ENCODE measurements at regions not wholly inside any gene's neighbourhood (a gene's known extent, or its start where the extent isn't known, plus 50 kb on each side); places are given as distances from the start of the nearest gene placed in this dataset.

- no peak for DNase-seq
- no peaks in the 10 kb centered on the region for H3K9me3 ChIP-seq (ENCODE audit: insufficient read depth, low read length, severe bottlenecking)
- TF ChIP-seq, protein P1, sequence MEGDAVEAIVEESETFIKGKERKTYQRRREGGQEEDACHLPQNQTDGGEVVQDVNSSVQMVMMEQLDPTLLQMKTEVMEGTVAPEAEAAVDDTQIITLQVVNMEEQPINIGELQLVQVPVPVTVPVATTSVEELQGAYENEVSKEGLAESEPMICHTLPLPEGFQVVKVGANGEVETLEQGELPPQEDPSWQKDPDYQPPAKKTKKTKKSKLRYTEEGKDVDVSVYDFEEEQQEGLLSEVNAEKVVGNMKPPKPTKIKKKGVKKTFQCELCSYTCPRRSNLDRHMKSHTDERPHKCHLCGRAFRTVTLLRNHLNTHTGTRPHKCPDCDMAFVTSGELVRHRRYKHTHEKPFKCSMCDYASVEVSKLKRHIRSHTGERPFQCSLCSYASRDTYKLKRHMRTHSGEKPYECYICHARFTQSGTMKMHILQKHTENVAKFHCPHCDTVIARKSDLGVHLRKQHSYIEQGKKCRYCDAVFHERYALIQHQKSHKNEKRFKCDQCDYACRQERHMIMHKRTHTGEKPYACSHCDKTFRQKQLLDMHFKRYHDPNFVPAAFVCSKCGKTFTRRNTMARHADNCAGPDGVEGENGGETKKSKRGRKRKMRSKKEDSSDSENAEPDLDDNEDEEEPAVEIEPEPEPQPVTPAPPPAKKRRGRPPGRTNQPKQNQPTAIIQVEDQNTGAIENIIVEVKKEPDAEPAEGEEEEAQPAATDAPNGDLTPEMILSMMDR (IDR thresholded peaks at IDR 0.05; ENCODE audit: borderline replicate concordance, extremely low read depth, low read length, poor library complexity, severe bottlenecking): no peak
- no peak for TF ChIP-seq EZH2 (IDR thresholded peaks at IDR 0.05; ENCODE audit: borderline replicate concordance, low read depth, low read length, severe bottlenecking)
- no peak overlapping the region for H3K4me2 ChIP-seq (ENCODE audit: insufficient read depth, low read length)
- H3K9ac ChIP-seq (ENCODE audit: low read depth, low read length): no peak overlapping the region
- H3K4me1 ChIP-seq (ENCODE audit: insufficient read depth, low read length): no peaks in the 10 kb centered on the region
- no peaks in the 10 kb centered on the region for H3K27me3 ChIP-seq (ENCODE audit: insufficient read depth, low read length, poor library complexity)
- H3K4me3 ChIP-seq (ENCODE audit: low read depth in 1 of 2, low read length in 2 of 2): no peak overlapping the region
- H3K27ac ChIP-seq (ENCODE audit: low read length): no peak overlapping the region
- no peaks in the 10 kb centered on the region for H4K20me1 ChIP-seq (ENCODE audit: insufficient read depth, low read length)
- no peaks in the 10 kb centered on the region for H3K79me2 ChIP-seq (ENCODE audit: insufficient read depth, low read length)
- H2AFZ ChIP-seq (ENCODE audit: low read depth, low read length): no peak overlapping the region
- ATAC-seq (ENCODE audit: insufficient read depth, low read depth): no peak
- H3K36me3 ChIP-seq (ENCODE audit: insufficient read depth, low read length): no peaks in the 10 kb centered on the region
Measured at GRCh38 chr9:116059466-116059865, 94.1 kb upstream of the PAPPA start.

GRCh38 chr9:116060631-116061030 lies 93.0 kb upstream of the PAPPA start:
- TF ChIP-seq EZH2 (IDR thresholded peaks at IDR 0.05; ENCODE audit: borderline replicate concordance, low read depth, low read length, severe bottlenecking): no peak
- TF ChIP-seq, protein P1 (IDR thresholded peaks at IDR 0.05; ENCODE audit: borderline replicate concordance, extremely low read depth, low read length, poor library complexity, severe bottlenecking): no peak

GRCh38 chr9:116061546-116062205 lies 91.9 kb upstream of the PAPPA start:
- ATAC-seq (ENCODE audit: insufficient read depth, low read depth): no peak
- H3K4me3 ChIP-seq (ENCODE audit: low read depth in 1 of 2, low read length in 2 of 2): no peak overlapping the region

More at GRCh38 chr9:116060631-116061030, 93.0 kb upstream of the PAPPA start:
- Histone ChIP-seq H3K79me2 (ENCODE audit: insufficient read depth, low read length) (no peaks in the 10 kb centered on the region), H3K9me3 (ENCODE audit: insufficient read depth, low read length, severe bottlenecking) (no peaks in the 10 kb centered on the region), H3K4me1 (ENCODE audit: insufficient read depth, low read length) (no peaks in the 10 kb centered on the region), H3K9ac (ENCODE audit: low read depth, low read length) (no peak overlapping the region), H3K27me3 (ENCODE audit: insufficient read depth, low read length, poor library complexity) (no peaks in the 10 kb centered on the region), H3K4me3 (ENCODE audit: low read depth in 1 of 2, low read length in 2 of 2) (no peak overlapping the region), H3K4me2 (ENCODE audit: insufficient read depth, low read length) (no peak overlapping the region), H2AFZ (ENCODE audit: low read depth, low read length) (no peak overlapping the region), H3K27ac (ENCODE audit: low read length) (no peak overlapping the region), H3K36me3 (ENCODE audit: insufficient read depth, low read length) (no peaks in the 10 kb centered on the region), H4K20me1 (ENCODE audit: insufficient read depth, low read length) (no peaks in the 10 kb centered on the region)
- DNase-seq: no peak
- no peak for ATAC-seq (ENCODE audit: insufficient read depth, low read depth)

More at GRCh38 chr9:116061546-116062205, 91.9 kb upstream of the PAPPA start:
- no peaks in the 10 kb centered on the region for H3K4me1 ChIP-seq (ENCODE audit: insufficient read depth, low read length)
- DNase-seq: no peak
- no peak overlapping the region for H2AFZ ChIP-seq (ENCODE audit: low read depth, low read length)
- H3K9me3 ChIP-seq (ENCODE audit: insufficient read depth, low read length, severe bottlenecking): no peaks in the 10 kb centered on the region
- TF ChIP-seq, protein P1 (IDR thresholded peaks at IDR 0.05; ENCODE audit: borderline replicate concordance, extremely low read depth, low read length, poor library complexity, severe bottlenecking): no peak
- no peak for TF ChIP-seq EZH2 (IDR thresholded peaks at IDR 0.05; ENCODE audit: borderline replicate concordance, low read depth, low read length, severe bottlenecking)
- no peaks in the 10 kb centered on the region for H3K27me3 ChIP-seq (ENCODE audit: insufficient read depth, low read length, poor library complexity)
- H3K4me2 ChIP-seq (ENCODE audit: insufficient read depth, low read length): no peak overlapping the region
- H3K36me3 ChIP-seq (ENCODE audit: insufficient read depth, low read length): no peaks in the 10 kb centered on the region
- no peak overlapping the region for H3K27ac ChIP-seq (ENCODE audit: low read length)
- no peaks in the 10 kb centered on the region for H3K79me2 ChIP-seq (ENCODE audit: insufficient read depth, low read length)
- no peak overlapping the region for H3K9ac ChIP-seq (ENCODE audit: low read depth, low read length)
- no peaks in the 10 kb centered on the region for H4K20me1 ChIP-seq (ENCODE audit: insufficient read depth, low read length)

All from DND-41 (cell line).